Limb (tissue), 2 donors: ENCODE measurements at regions not wholly inside any gene's neighbourhood (a gene's known extent, or its start where the extent isn't known, plus 50 kb on each side); places are given as distances from the start of the nearest gene placed in this dataset.
"Not testable (repeated sequence)": the region's sequence is repeated elsewhere in the genome, so short reads cannot be mapped to it uniquely, and the experiment has no call there.

ENCODE experiments used
- DNase-seq, 2 donors: peaks; one replicate each; pipeline ENCODE4 v3.0.0-alpha.2; 2016; ENCODE audit errors: extremely low spot score in 2 of 2

- DNase-seq, result not testable (repeated sequence)
These were observed 72.4 kb downstream of the HNRNPD start for GRCh38 chr4:82301390-82301789.

- DNase-seq, result no peak
These were observed 80.5 kb downstream of the HNRNPD start for GRCh38 chr4:82293304-82293703.

GRCh38 chr4:82287720-82288119 lies 86.1 kb downstream of the HNRNPD start:
- no peak for DNase-seq

GRCh38 chr4:82284858-82285805 lies 88.7 kb downstream of the HNRNPD start:
- DNase-seq, result peak; percentile 97 to 99

- peak in 1 of 2 donors; percentile 2 for DNase-seq
These were observed 89.3 kb downstream of the HNRNPD start for GRCh38 chr4:82284475-82284857.

- DNase-seq, result no peak
These were observed 90.9 kb downstream of the HNRNPD start for GRCh38 chr4:82282875-82283274.

- DNase-seq, result not testable (repeated sequence)
These were observed 94.2 kb downstream of the HNRNPD start for GRCh38 chr4:82279550-82279949.

GRCh38 chr4:82276332-82276640 lies 97.5 kb downstream of the HNRNPD start:
- no peak for DNase-seq

GRCh38 chr4:82275431-82276331 lies 98.1 kb downstream of the HNRNPD start:
- no peak for DNase-seq

- DNase-seq, result not testable (repeated sequence)
These were observed 99.1 kb downstream of the HNRNPD start for GRCh38 chr4:82274700-82275099.

- DNase-seq, result not testable (repeated sequence)
These were observed 101.3 kb downstream of the HNRNPD start for GRCh38 chr4:82272523-82272922.

GRCh38 chr4:82271915-82272480 lies 101.8 kb downstream of the HNRNPD start:
- DNase-seq, result not testable (repeated sequence)

- no peak for DNase-seq
These were observed 105.0 kb downstream of the HNRNPD start for GRCh38 chr4:82268826-82269193.

GRCh38 chr4:82268050-82268825 lies 105.6 kb downstream of the HNRNPD start:
- DNase-seq, result peak; percentile 65 to 71

- DNase-seq, result no peak
These were observed 106.3 kb downstream of the HNRNPD start for GRCh38 chr4:82267506-82267905.

GRCh38 chr4:82266345-82266744 lies 107.4 kb downstream of the HNRNPD start:
- no peak for DNase-seq

- no peak for DNase-seq
These were observed 112.7 kb downstream of the HNRNPD start for GRCh38 chr4:82261084-82261483.

GRCh38 chr4:82260632-82261031 lies 113.2 kb downstream of the HNRNPD start:
- DNase-seq, result no peak

GRCh38 chr4:82256718-82257117 lies 117.1 kb downstream of the HNRNPD start:
- DNase-seq, result no peak

- DNase-seq, result no peak
These were observed 118.1 kb downstream of the HNRNPD start for GRCh38 chr4:82255657-82256056.
